Vagina (tissue), 2 donors: ENCODE measurements at regions not wholly inside any gene's neighbourhood (a gene's known extent, or its start where the extent isn't known, plus 50 kb on each side); places are given as distances from the start of the nearest gene placed in this dataset.

Experiments
- DNase-seq, 2 donors: peaks; one replicate each; pipeline ENCODE4 v3.0.0-alpha.2; 2017; ENCODE audit errors: extremely low spot score in 2 of 2
- H3K27ac ChIP-seq: fragments of 200-600 bp; sonication (generic); one replicate; pipeline ENCODE4 v1.5.1; 2019
- H3K27me3 ChIP-seq: fragments of 200-600 bp; sonication (generic); one replicate; pipeline ENCODE4 v1.5.1; 2019
- H3K36me3 ChIP-seq, 2 donors: fragments of 200-600 bp; sonication (generic); one replicate each; pipeline ENCODE4 v1.5.1; 2017 to 2019
- H3K4me1 ChIP-seq: fragments of 200-600 bp; sonication (generic); one replicate; pipeline ENCODE4 v1.5.1; 2019
- H3K4me3 ChIP-seq, 2 donors: fragments of 200-600 bp; sonication (generic); 1 replicate in 1 of 2; 2 replicates in 1 of 2; pipeline ENCODE4 v1.5.1; 2016 to 2019
- H3K9me3 ChIP-seq: fragments of 200-600 bp; sonication (generic); one replicate; pipeline ENCODE4 v1.5.1; 2019
- POLR2A ChIP-seq, 2 donors: fragments of 450-650 bp; IDR thresholded peaks; one replicate each; pipeline ENCODE4 v1.6.1; 2017; ENCODE audit warnings: antibody characterized with exemption in 2 of 2, mild to moderate bottlenecking in 2 of 2, moderate library complexity in 2 of 2
- POLR2AphosphoS5 ChIP-seq, 2 donors: sonication (generic); formaldehyde crosslinking; IDR thresholded peaks; one replicate each; pipeline ENCODE4 v1.9.0; 2017; ENCODE audit warnings: antibody characterized with exemption in 2 of 2, mild to moderate bottlenecking in 2 of 2, low read depth in 1 of 2; ENCODE audit not compliant: insufficient read depth in 1 of 2
- intact Hi-C: fragments of 100-400 bp; cut with DNase I; formaldehyde crosslinking; loops from one replicate; pipeline ENCODE4 v1.15.1; 2023
- TF ChIP-seq, protein P1 (sequence below), 3 experiments: fragments of 450-650 bp in 2 of 3; fragments of 200-600 bp in 1 of 3; sonication (generic) in 1 of 3; IDR thresholded peaks; one replicate each; pipeline ENCODE4 v1.5.1; 2017 to 2019; ENCODE audit warnings: antibody characterized with exemption in 3 of 3, mild to moderate bottlenecking in 2 of 3, moderate library complexity in 2 of 3

- TF ChIP-seq POLR2AphosphoS5 (IDR thresholded peaks at IDR 0.05; ENCODE audit: insufficient read depth in 1 of 2, low read depth in 1 of 2), result no peak
- TF ChIP-seq, protein P1, sequence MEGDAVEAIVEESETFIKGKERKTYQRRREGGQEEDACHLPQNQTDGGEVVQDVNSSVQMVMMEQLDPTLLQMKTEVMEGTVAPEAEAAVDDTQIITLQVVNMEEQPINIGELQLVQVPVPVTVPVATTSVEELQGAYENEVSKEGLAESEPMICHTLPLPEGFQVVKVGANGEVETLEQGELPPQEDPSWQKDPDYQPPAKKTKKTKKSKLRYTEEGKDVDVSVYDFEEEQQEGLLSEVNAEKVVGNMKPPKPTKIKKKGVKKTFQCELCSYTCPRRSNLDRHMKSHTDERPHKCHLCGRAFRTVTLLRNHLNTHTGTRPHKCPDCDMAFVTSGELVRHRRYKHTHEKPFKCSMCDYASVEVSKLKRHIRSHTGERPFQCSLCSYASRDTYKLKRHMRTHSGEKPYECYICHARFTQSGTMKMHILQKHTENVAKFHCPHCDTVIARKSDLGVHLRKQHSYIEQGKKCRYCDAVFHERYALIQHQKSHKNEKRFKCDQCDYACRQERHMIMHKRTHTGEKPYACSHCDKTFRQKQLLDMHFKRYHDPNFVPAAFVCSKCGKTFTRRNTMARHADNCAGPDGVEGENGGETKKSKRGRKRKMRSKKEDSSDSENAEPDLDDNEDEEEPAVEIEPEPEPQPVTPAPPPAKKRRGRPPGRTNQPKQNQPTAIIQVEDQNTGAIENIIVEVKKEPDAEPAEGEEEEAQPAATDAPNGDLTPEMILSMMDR (IDR thresholded peaks at IDR 0.05), result no peak
- no peak for TF ChIP-seq POLR2A (IDR thresholded peaks at IDR 0.05)
- H3K9me3 ChIP-seq, result no peaks in the 10 kb centered on the region
- H3K4me1 ChIP-seq, result peaks cover 13% of the 10 kb centered on the region
- no peaks in the 10 kb centered on the region for H3K27me3 ChIP-seq
- no peaks in the 10 kb centered on the region for H3K36me3 ChIP-seq
- DNase-seq, result no peak
- intact Hi-C loops, result no loop called here
- H3K4me3 ChIP-seq, result no peak overlapping the region
- no peak overlapping the region for H3K27ac ChIP-seq
Observed at GRCh38 chr5:143987264-143987663, 175.3 kb downstream of the HMHB1 start.

DNA sequence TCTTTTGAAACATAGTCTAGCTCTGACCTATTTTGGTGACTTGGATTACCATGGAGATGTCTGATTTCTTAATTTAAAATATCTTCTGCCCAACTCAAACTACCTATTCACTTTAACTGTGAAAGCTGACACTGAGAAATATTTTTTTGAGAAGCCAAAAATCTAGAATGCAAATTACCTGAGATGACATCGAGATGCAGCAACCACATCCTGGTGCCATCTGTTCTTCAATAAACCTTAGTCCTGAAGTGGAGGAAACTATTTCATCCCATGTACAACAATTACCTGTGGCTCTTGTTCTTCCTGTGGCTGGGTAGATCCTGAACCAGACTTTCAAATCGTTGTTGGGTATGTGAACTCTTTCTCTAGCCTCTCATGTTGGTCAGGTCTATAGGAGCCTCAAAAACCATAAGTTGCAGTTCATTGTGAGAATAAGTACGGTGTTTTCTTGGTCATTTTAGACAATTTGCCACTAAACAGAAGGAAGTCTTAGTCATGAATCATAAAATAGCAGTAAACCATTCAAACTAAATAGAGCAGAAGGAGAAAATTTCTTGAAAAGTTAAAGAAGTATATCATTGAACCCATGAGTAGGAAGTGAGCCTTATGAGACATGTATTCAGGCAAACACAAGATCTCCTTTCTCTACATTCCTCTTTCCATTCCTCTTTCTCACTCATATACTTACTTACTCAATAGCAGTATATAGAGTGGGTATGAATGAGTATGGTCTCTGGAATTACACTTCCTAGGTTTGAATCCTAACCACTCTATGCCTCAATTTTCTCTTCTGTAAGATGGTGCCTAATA lies 176.0 kb downstream of the HMHB1 start:
- intact Hi-C loops, result no loop called here
- Histone ChIP-seq H3K27me3 (no peaks in the 10 kb centered on the region), H3K4me1 (peaks cover 13% of the 10 kb centered on the region), H3K27ac (no peak overlapping the region), H3K4me3 (no peak overlapping the region), H3K9me3 (no peaks in the 10 kb centered on the region), H3K36me3 (no peaks in the 10 kb centered on the region)
- DNase-seq, result no peak
- TF ChIP-seq POLR2A (IDR thresholded peaks at IDR 0.05), result no peak
- TF ChIP-seq POLR2AphosphoS5 (IDR thresholded peaks at IDR 0.05; ENCODE audit: insufficient read depth in 1 of 2, low read depth in 1 of 2), result no peak
- TF ChIP-seq, protein P1 (IDR thresholded peaks at IDR 0.05), result no peak

GRCh38 chr5:143992496-143992895 lies 178.0 kb downstream of the YIPF5 start:
- Histone ChIP-seq H3K4me3 (no peak overlapping the region), H3K36me3 (no peaks in the 10 kb centered on the region), H3K27me3 (no peaks in the 10 kb centered on the region), H3K4me1 (no peaks in the 10 kb centered on the region), H3K9me3 (no peaks in the 10 kb centered on the region), H3K27ac (no peak overlapping the region)
- no peak for TF ChIP-seq POLR2AphosphoS5 (IDR thresholded peaks at IDR 0.05; ENCODE audit: insufficient read depth in 1 of 2, low read depth in 1 of 2)
- TF ChIP-seq, protein P1 (IDR thresholded peaks at IDR 0.05), result no peak
- no peak for TF ChIP-seq POLR2A (IDR thresholded peaks at IDR 0.05)
- no peak for DNase-seq
- intact Hi-C loops, result no loop called here

- Histone ChIP-seq H3K9me3 (no peaks in the 10 kb centered on the region), H3K27ac (no peak overlapping the region), H3K36me3 (no peaks in the 10 kb centered on the region), H3K4me1 (no peaks in the 10 kb centered on the region), H3K27me3 (no peaks in the 10 kb centered on the region), H3K4me3 (no peak overlapping the region)
- intact Hi-C loops, result no loop called here
- TF ChIP-seq, protein P1 (IDR thresholded peaks at IDR 0.05), result no peak
- no peak for TF ChIP-seq POLR2AphosphoS5 (IDR thresholded peaks at IDR 0.05; ENCODE audit: insufficient read depth in 1 of 2, low read depth in 1 of 2)
- TF ChIP-seq POLR2A (IDR thresholded peaks at IDR 0.05), result no peak
- DNase-seq, result no peak
Observed at GRCh38 chr5:144002876-144003275, 167.6 kb downstream of the YIPF5 start.

DNA sequence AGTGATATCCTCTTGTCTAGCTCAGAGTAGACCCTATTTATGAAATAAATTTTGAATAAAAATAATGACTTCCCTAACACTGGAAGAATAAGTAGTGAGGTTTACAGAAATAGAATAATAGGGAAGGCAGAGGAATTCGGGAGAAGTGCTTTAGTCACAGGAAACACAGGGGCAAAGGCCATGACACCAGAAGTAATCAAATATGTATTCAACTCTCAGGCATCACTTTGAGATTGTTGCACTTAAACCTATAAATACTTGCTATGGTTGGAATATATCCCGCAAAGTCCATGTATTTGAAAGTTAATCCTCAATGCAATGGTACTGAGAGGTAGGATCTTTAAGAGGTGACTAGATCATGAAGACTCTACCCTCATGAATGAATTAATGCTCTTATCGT lies 166.8 kb downstream of the YIPF5 start:
- no peak overlapping the region for H3K27ac ChIP-seq
- H3K36me3 ChIP-seq, result no peaks in the 10 kb centered on the region
- no peak for DNase-seq
- H3K27me3 ChIP-seq, result no peaks in the 10 kb centered on the region
- H3K4me1 ChIP-seq, result no peaks in the 10 kb centered on the region
- TF ChIP-seq POLR2A (IDR thresholded peaks at IDR 0.05), result no peak
- no peak for TF ChIP-seq POLR2AphosphoS5 (IDR thresholded peaks at IDR 0.05; ENCODE audit: insufficient read depth in 1 of 2, low read depth in 1 of 2)
- TF ChIP-seq, protein P1 (IDR thresholded peaks at IDR 0.05), result no peak
- intact Hi-C loops, result no loop called here
- no peaks in the 10 kb centered on the region for H3K9me3 ChIP-seq
- H3K4me3 ChIP-seq, result no peak overlapping the region
